Natural killer cell (primary cell): ENCODE measurements at regions not wholly inside any gene's neighbourhood (a gene's known extent, or its start where the extent isn't known, plus 50 kb on each side); places are given as distances from the start of the nearest gene placed in this dataset.

Source experiments
- ATAC-seq, 3 donors: fragments of 150-1000 bp in 2 of 3; fragments of 200-7000 bp in 1 of 3; cut with Tn5 transposase; 1 replicate in 1 of 3; 2 replicates in 2 of 3; pipeline ENCODE4 v1.10.0; 2021; ENCODE audit warnings: mild to moderate bottlenecking in 2 of 3, moderate library complexity in 2 of 3
- DNase-seq, 2 donors: peaks; one replicate each; pipeline versions ENCODE4 v3.0.0 to v3.0.0-alpha.2; 2013 to 2021; ENCODE audit warnings: mixed read lengths in 1 of 2
- H3K27ac ChIP-seq: one replicate; pipeline ENCODE4 v1.5.1; 2013; ENCODE audit warnings: mild to moderate bottlenecking, low read length
- H3K27me3 ChIP-seq: one replicate; pipeline ENCODE4 v1.6.1; 2013; ENCODE audit warnings: low read length; ENCODE audit not compliant: control insufficient read depth, insufficient read depth
- H3K36me3 ChIP-seq: one replicate; pipeline ENCODE4 v1.6.1; 2013; ENCODE audit warnings: low read length; ENCODE audit not compliant: control insufficient read depth, insufficient read depth
- H3K4me1 ChIP-seq: one replicate; pipeline ENCODE4 v1.6.1; 2013; ENCODE audit warnings: low read length; ENCODE audit not compliant: control insufficient read depth, insufficient read depth
- H3K4me3 ChIP-seq: one replicate; pipeline ENCODE4 v1.5.1; 2013; ENCODE audit warnings: low read length
- H3K9me3 ChIP-seq: one replicate; pipeline ENCODE4 v1.6.1; 2013; ENCODE audit warnings: low read length; ENCODE audit not compliant: control insufficient read depth, insufficient read depth
- H3K27ac Mint-ChIP-seq, 2 donors: one replicate each; pipeline ENCODE4 v1.8.0; 2022; ENCODE audit warnings: mild to moderate bottlenecking in 2 of 2, mixed read lengths in 2 of 2, moderate library complexity in 1 of 2
- H3K27me3 Mint-ChIP-seq, 2 donors: one replicate each; pipeline ENCODE4 v1.8.0; 2022; ENCODE audit warnings: low read depth in 2 of 2, mixed read lengths in 2 of 2
- H3K36me3 Mint-ChIP-seq: one replicate; pipeline ENCODE4 v1.8.0; 2022; ENCODE audit warnings: mixed read lengths
- H3K4me1 Mint-ChIP-seq, 2 donors: one replicate each; pipeline ENCODE4 v1.8.0; 2022; ENCODE audit warnings: mixed read lengths in 2 of 2
- H3K4me3 Mint-ChIP-seq: one replicate; pipeline ENCODE4 v1.8.0; 2022; ENCODE audit warnings: mild to moderate bottlenecking, moderate library complexity, mixed read lengths
- H3K9me3 Mint-ChIP-seq, 2 donors: one replicate each; pipeline ENCODE4 v1.8.0; 2022; ENCODE audit warnings: mixed read lengths in 2 of 2
- CTCF ChIP-seq: fragments of 200-600 bp; IDR thresholded peaks from one replicate; pipeline ENCODE4 v1.8.0; 2022; ENCODE audit warnings: antibody characterized with exemption
- WGBS: methylation state at CpG from one replicate; pipeline ENCODE4 v1.1.7; 2013; ENCODE audit warnings: missing lambda C conversion rate; ENCODE audit not compliant: insufficient coverage; 5-methylcytosine and 5-hydroxymethylcytosine counted together
- intact Hi-C: fragments of 100-400 bp; cut with micrococcal nuclease; formaldehyde crosslinking; loops from one replicate; pipeline ENCODE4 v1.14.2; 2022

DNA sequence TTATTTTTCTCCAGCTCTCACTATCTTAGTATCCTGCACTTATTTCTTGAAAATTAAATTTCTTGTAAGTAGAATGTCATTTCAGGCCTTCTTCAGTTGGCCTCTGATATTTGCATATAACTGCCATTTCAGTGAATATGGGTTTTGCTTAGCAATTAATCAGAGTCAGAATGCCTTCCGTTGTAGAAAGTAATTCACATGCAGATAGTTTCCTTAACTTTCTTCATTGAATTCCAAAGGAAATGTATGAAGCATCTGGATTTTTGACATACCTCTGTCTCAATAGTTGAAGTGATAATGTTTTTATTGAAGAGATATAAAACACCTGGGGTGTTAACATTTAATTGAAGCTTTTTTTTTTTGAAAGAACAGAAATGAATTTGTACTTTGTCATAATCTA is 914.1 kb upstream of the NXPH2 start:
- Histone ChIP-seq H3K4me1 (no peaks in the 10 kb centered on the region), H3K27me3 (no peaks in the 10 kb centered on the region), H3K27ac (no peak overlapping the region), H3K9me3 (no peaks in the 10 kb centered on the region), H3K4me3 (no peak overlapping the region), H3K36me3 (no peaks in the 10 kb centered on the region)
- no peaks in the 10 kb centered on the region for H3K4me1 Mint-ChIP-seq
- ATAC-seq: no peak
- H3K27me3 Mint-ChIP-seq: no peaks in the 10 kb centered on the region
- intact Hi-C loops: no loop called here
- WGBS: 60% methylated on average over 1 of the region's 1 CpG
- H3K9me3 Mint-ChIP-seq: peaks cover 5 to 12% of the 10 kb centered on the region in 2 donors
- no peak overlapping the region for H3K4me3 Mint-ChIP-seq
- DNase-seq: no peak
- TF ChIP-seq CTCF: no peak
- H3K27ac Mint-ChIP-seq: no peak overlapping the region
- H3K36me3 Mint-ChIP-seq: peaks cover 9% of the 10 kb centered on the region

DNA sequence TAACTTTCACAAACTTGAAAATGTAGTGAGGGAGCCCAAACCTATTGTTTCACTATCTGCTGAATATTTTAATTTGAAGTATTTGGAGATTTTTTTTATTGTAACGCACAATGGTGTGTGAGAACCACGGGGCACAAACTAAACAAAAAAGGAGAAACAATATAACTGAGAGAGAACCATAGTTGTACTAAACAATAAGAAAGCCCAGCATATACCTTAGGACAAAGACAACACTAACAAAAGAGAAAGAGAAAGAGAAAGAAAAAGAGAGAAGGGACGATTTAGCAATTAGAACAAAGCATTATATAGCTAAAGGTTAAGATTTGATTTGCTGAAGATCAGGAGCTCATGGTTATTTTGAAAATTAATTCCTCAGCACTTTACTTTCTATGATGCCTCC is 906.0 kb upstream of the NXPH2 start:
- Mint-ChIP-seq H3K27me3 (no peaks in the 10 kb centered on the region), H3K27ac (no peak overlapping the region), H3K9me3 (peaks cover 13 to 19% of the 10 kb centered on the region in 2 donors), H3K4me3 (no peak overlapping the region), H3K36me3 (no peaks in the 10 kb centered on the region), H3K4me1 (no peaks in the 10 kb centered on the region)
- ATAC-seq (no peak), DNase-seq (no peak)
- no peaks in the 10 kb centered on the region for H3K36me3 ChIP-seq
- H3K4me3 ChIP-seq: no peak overlapping the region
- H3K27me3 ChIP-seq: no peaks in the 10 kb centered on the region
- intact Hi-C loops: no loop called here
- H3K4me1 ChIP-seq: no peaks in the 10 kb centered on the region
- TF ChIP-seq CTCF: no peak
- H3K27ac ChIP-seq: no peak overlapping the region
- WGBS: no CpG with 5 or more reads among the region's 3 CpGs
- H3K9me3 ChIP-seq: peaks cover 9% of the 10 kb centered on the region

- peaks cover 13 to 19% of the 10 kb centered on the region in 2 donors for H3K9me3 Mint-ChIP-seq
- intact Hi-C loops: no loop called here
- DNase-seq (no peak), ATAC-seq (no peak)
- H3K4me3 Mint-ChIP-seq: no peak overlapping the region
- no peak overlapping the region for H3K27ac ChIP-seq
- WGBS: 84% methylated on average over 3 of the region's 5 CpGs
- no peaks in the 10 kb centered on the region for H3K36me3 ChIP-seq
- H3K4me3 ChIP-seq: no peak overlapping the region
- no peaks in the 10 kb centered on the region for H3K27me3 Mint-ChIP-seq
- no peak for TF ChIP-seq CTCF
- H3K27me3 ChIP-seq: no peaks in the 10 kb centered on the region
- H3K9me3 ChIP-seq: peaks cover 9% of the 10 kb centered on the region
- H3K27ac Mint-ChIP-seq: no peak overlapping the region
- no peaks in the 10 kb centered on the region for H3K4me1 ChIP-seq
- H3K36me3 Mint-ChIP-seq: no peaks in the 10 kb centered on the region
- no peaks in the 10 kb centered on the region for H3K4me1 Mint-ChIP-seq
Measured at GRCh38 chr2:139685090-139685983, 905.1 kb upstream of the NXPH2 start.
